ENCODE measurements at regions not wholly inside any gene's neighbourhood (a gene's known extent, or its start where the extent isn't known, plus 50 kb on each side); places are given as distances from the start of the nearest gene placed in this dataset.
A peak's percentile ranks its signal among the peaks of the same experiment; 100 is the strongest.

GRCh38 chr12:88310666-88311065 is 168.6 kb downstream of the TMTC3 start:
- no peaks in the 10 kb centered on the region for H3K27me3 ChIP-seq (ENCODE audit: control insufficient read depth, insufficient read depth, low read length)
- FAIRE-seq (no peak), DNase-seq (ENCODE audit: low read depth) (peak; percentile 15)
- no peak overlapping the region for H3K4me3 ChIP-seq (ENCODE audit: low read depth, low read length)
- TF ChIP-seq CTCF (IDR thresholded peaks at IDR 0.05; ENCODE audit: insufficient read depth, low read length, severe bottlenecking): no peak
- H3K36me3 ChIP-seq (ENCODE audit: control insufficient read depth, insufficient read depth, low read length): no peaks in the 10 kb centered on the region

GRCh38 chr12:88313554-88313953 is 171.4 kb downstream of the TMTC3 start:
- TF ChIP-seq CTCF (IDR thresholded peaks at IDR 0.05; ENCODE audit: insufficient read depth, low read length, severe bottlenecking): no peak
- no peaks in the 10 kb centered on the region for H3K36me3 ChIP-seq (ENCODE audit: control insufficient read depth, insufficient read depth, low read length)
- no peak for DNase-seq (ENCODE audit: low read depth)
- no peak for FAIRE-seq
- no peak overlapping the region for H3K4me3 ChIP-seq (ENCODE audit: low read depth, low read length)
- no peaks in the 10 kb centered on the region for H3K27me3 ChIP-seq (ENCODE audit: control insufficient read depth, insufficient read depth, low read length)

- Histone ChIP-seq H3K4me3 (ENCODE audit: low read depth, low read length) (no peak overlapping the region), H3K27me3 (ENCODE audit: control insufficient read depth, insufficient read depth, low read length) (no peaks in the 10 kb centered on the region), H3K36me3 (ENCODE audit: control insufficient read depth, insufficient read depth, low read length) (no peaks in the 10 kb centered on the region)
- DNase-seq (ENCODE audit: low read depth) (peak; percentile 70), FAIRE-seq (no peak)
- TF ChIP-seq CTCF (IDR thresholded peaks at IDR 0.05; ENCODE audit: insufficient read depth, low read length, severe bottlenecking): no peak
These were observed 172.6 kb downstream of the TMTC3 start for GRCh38 chr12:88314706-88315105.

GRCh38 chr12:88318726-88319125 is 176.6 kb downstream of the TMTC3 start:
- Histone ChIP-seq H3K27me3 (ENCODE audit: control insufficient read depth, insufficient read depth, low read length) (no peaks in the 10 kb centered on the region), H3K36me3 (ENCODE audit: control insufficient read depth, insufficient read depth, low read length) (no peaks in the 10 kb centered on the region), H3K4me3 (ENCODE audit: low read depth, low read length) (no peak overlapping the region)
- FAIRE-seq: no peak
- TF ChIP-seq CTCF (IDR thresholded peaks at IDR 0.05; ENCODE audit: insufficient read depth, low read length, severe bottlenecking): no peak
- no peak for DNase-seq (ENCODE audit: low read depth)

GRCh38 chr12:88325076-88325815 is 183.1 kb downstream of the TMTC3 start:
- peak; percentile 92 for FAIRE-seq
- DNase-seq (ENCODE audit: low read depth): peak; percentile 98

More at GRCh38 chr12:88325076-88325815, 183.1 kb downstream of the TMTC3 start:
- Histone ChIP-seq H3K27me3 (ENCODE audit: control insufficient read depth, insufficient read depth, low read length) (no peaks in the 10 kb centered on the region), H3K4me3 (ENCODE audit: low read depth, low read length) (no peak overlapping the region), H3K36me3 (ENCODE audit: control insufficient read depth, insufficient read depth, low read length) (no peaks in the 10 kb centered on the region)
- no peak for TF ChIP-seq CTCF (IDR thresholded peaks at IDR 0.05; ENCODE audit: insufficient read depth, low read length, severe bottlenecking)

Measured in bronchial epithelial cell (primary cell).